ENCODE measurements at regions not wholly inside any gene's neighbourhood (a gene's known extent, or its start where the extent isn't known, plus 50 kb on each side); places are given as distances from the start of the nearest gene placed in this dataset.

- no peak overlapping the region for H2AFZ ChIP-seq (ENCODE audit: low read length)
- CTCF ChIA-PET (ENCODE audit: partially characterized antibody): interaction anchor here (1.1 to 1.7 kb wide), 3 partner anchors 26 to 101 kb away, joined by 3 to 5 read pairs (median 3); no protein-coding TSS in a partner anchor
- 87% methylated on average over 3 of the region's 3 CpGs; no CpG with 5 or more reads in 1 of the 2 experiments for WGBS, 2 experiments (ENCODE audit: extremely low coverage in 1 of 2, insufficient coverage in 1 of 2, insufficient read length in 1 of 2, insufficient replicate concordance in 2 of 2, low coverage in 1 of 2, low lambda C conversion rate in 2 of 2, missing lambda C conversion rate in 1 of 2)
These were observed 153.6 kb downstream of the TLR5 start for GRCh38 chr1:222989443-222989842.

More at GRCh38 chr1:222989443-222989842, 153.6 kb downstream of the TLR5 start:
- H3K79me2 ChIP-seq (ENCODE audit: control insufficient read depth in 1 of 2, insufficient read depth in 2 of 2, low read length in 2 of 2): no peaks in the 10 kb centered on the region
- H3K4ac ChIP-seq (replicated peaks; ENCODE audit: insufficient read length, low read depth, low read length): no peak overlapping the region
- no peak overlapping the region for H2BK5ac ChIP-seq (ENCODE audit: low read depth, low read length)
- POLR2A ChIA-PET (ENCODE audit: partially characterized antibody): no interaction called here
- no peaks in the 10 kb centered on the region for H3K9me3 ChIP-seq (ENCODE audit: insufficient read depth in 2 of 2, low read depth in 1 of 2, low read length in 1 of 2)
- TF ChIP-seq KDM5A (IDR thresholded peaks at IDR 0.05; ENCODE audit: low read length) (no peak), BACH1 (IDR thresholded peaks at IDR 0.05; ENCODE audit: low read length) (no peak), EP300 (IDR thresholded peaks at IDR 0.05; ENCODE audit: borderline replicate concordance in 1 of 2, low read depth in 2 of 2, low read length in 2 of 2) (no peak), BCL11A (IDR thresholded peaks at IDR 0.05; ENCODE audit: low read depth in 2 of 2, low read length in 2 of 2) (no peak), SP2 (IDR thresholded peaks at IDR 0.05; ENCODE audit: low read length) (no peak), RXRA (IDR thresholded peaks at IDR 0.05; ENCODE audit: insufficient read depth, low read depth, low read length) (no peak), EGR1 (IDR thresholded peaks at IDR 0.05; ENCODE audit: borderline replicate concordance, low read depth, low read length) (no peak)
- no peaks in the 10 kb centered on the region for H3K79me1 ChIP-seq (ENCODE audit: low read depth, low read length)
- H3K56ac ChIP-seq (replicated peaks; ENCODE audit: insufficient read length, low read depth, low read length): no peak overlapping the region
- H3K23ac ChIP-seq (ENCODE audit: insufficient read length): no peak overlapping the region
- no peaks in the 10 kb centered on the region for H3K27me3 ChIP-seq (replicated peaks in 1 of 4; ENCODE audit: control insufficient read depth in 3 of 4, extremely low read depth in 1 of 4, insufficient read depth in 3 of 4, low read length in 3 of 4)
- H2BK20ac ChIP-seq (ENCODE audit: low read length): no peak overlapping the region
- no peak overlapping the region for H2BK120ac ChIP-seq (replicated peaks; ENCODE audit: low read depth, low read length)
- H3K4me3 ChIP-seq (ENCODE audit: extremely low read depth in 1 of 4, insufficient read depth in 2 of 4, low read depth in 3 of 4, low read length in 4 of 4): no peak overlapping the region
- H3K23me2 ChIP-seq (ENCODE audit: low read depth, low read length): no peaks in the 10 kb centered on the region
- no peaks in the 10 kb centered on the region for H3K36me3 ChIP-seq (ENCODE audit: control insufficient read depth in 2 of 4, insufficient read depth in 4 of 4, low read length in 3 of 4)
- H3K9ac ChIP-seq (replicated peaks in 1 of 4; ENCODE audit: extremely low read depth in 1 of 4, low read depth in 3 of 4, low read length in 3 of 4): no peak overlapping the region
- no peak for FAIRE-seq
- H2BK12ac ChIP-seq (ENCODE audit: low read depth, low read length): no peak overlapping the region
- no peak overlapping the region for H2AK5ac ChIP-seq (ENCODE audit: low read depth, low read length)
- H4K91ac ChIP-seq (replicated peaks; ENCODE audit: insufficient read length, low read length): no peak overlapping the region
- H4K8ac ChIP-seq (ENCODE audit: extremely low read depth, insufficient read depth, low read length): no peak overlapping the region
- H3K27ac ChIP-seq (ENCODE audit: low read depth, low read length): no peak overlapping the region
- H2BK15ac ChIP-seq (ENCODE audit: low read length): no peak overlapping the region
- no peak for DNase-seq (ENCODE audit: low read depth in 1 of 2, low spot score in 2 of 2)
- no peak overlapping the region for H3K4me2 ChIP-seq (ENCODE audit: insufficient read depth in 1 of 2, low read depth in 2 of 2, low read length in 2 of 2)
- no peak overlapping the region for H3K14ac ChIP-seq (ENCODE audit: insufficient read length)
- no peak overlapping the region for H3K18ac ChIP-seq (ENCODE audit: extremely low read depth, low read length)
- H4K5ac ChIP-seq (ENCODE audit: insufficient read length, low read depth, low read length): no peak overlapping the region
- H4K20me1 ChIP-seq (replicated peaks in 1 of 2; ENCODE audit: control insufficient read depth in 1 of 2, insufficient read depth in 2 of 2, low read length in 2 of 2): no peaks in the 10 kb centered on the region
- H3K4me1 ChIP-seq (replicated peaks in 1 of 4; ENCODE audit: control insufficient read depth in 3 of 4, insufficient read depth in 4 of 4, low read length in 3 of 4): no peaks in the 10 kb centered on the region
